Erythroblast (primary cell): ENCODE measurements at regions not wholly inside any gene's neighbourhood (a gene's known extent, or its start where the extent isn't known, plus 50 kb on each side); places are given as distances from the start of the nearest gene placed in this dataset.

Experiments used
- GATA1 ChIP-seq: IDR thresholded peaks from 2 replicates; pipeline ENCODE4 v1.6.1; 2011; ENCODE audit warnings: low read depth, mild to moderate bottlenecking, control low read depth, low read length, moderate library complexity
- POLR2A ChIP-seq: IDR thresholded peaks from 2 replicates; pipeline ENCODE4 v1.6.1; 2011; ENCODE audit warnings: mild to moderate bottlenecking, low read length

- TF ChIP-seq POLR2A (no peak), GATA1 (no peak)
These were observed 126.5 kb upstream of the CDYL start for GRCh38 chr6:4649728-4650127.
